Rectal smooth muscle tissue (tissue), 1 donor: ENCODE measurements at regions not wholly inside any gene's neighbourhood (a gene's known extent, or its start where the extent isn't known, plus 50 kb on each side); places are given as distances from the start of the nearest gene placed in this dataset.

ENCODE experiments used
- H3K27ac ChIP-seq: one replicate; pipeline ENCODE4 v1.7.0; 2013; ENCODE audit warnings: low read depth, low read length, inconsistent platforms
- H3K27me3 ChIP-seq: one replicate; pipeline ENCODE4 v1.7.0; 2013; ENCODE audit warnings: low read length; ENCODE audit not compliant: control insufficient read depth, insufficient read depth
- H3K36me3 ChIP-seq: one replicate; pipeline ENCODE4 v1.7.0; 2013; ENCODE audit warnings: low read length; ENCODE audit not compliant: control insufficient read depth, insufficient read depth
- H3K4me1 ChIP-seq: one replicate; pipeline ENCODE4 v1.7.0; 2013; ENCODE audit warnings: low read length; ENCODE audit not compliant: control insufficient read depth, insufficient read depth
- H3K4me3 ChIP-seq: one replicate; pipeline ENCODE4 v1.7.0; 2013; ENCODE audit warnings: low read length
- H3K9ac ChIP-seq: one replicate; pipeline ENCODE4 v1.7.0; 2013; ENCODE audit warnings: low read length

GRCh38 chr21:25062061-25062460, 545.2 kb downstream of the MRPL39 start:
- Histone ChIP-seq H3K4me1 (no peaks in the 10 kb centered on the region), H3K9ac (no peak overlapping the region), H3K36me3 (no peaks in the 10 kb centered on the region), H3K27ac (no peak overlapping the region), H3K27me3 (no peaks in the 10 kb centered on the region), H3K4me3 (no peak overlapping the region)

DNA sequence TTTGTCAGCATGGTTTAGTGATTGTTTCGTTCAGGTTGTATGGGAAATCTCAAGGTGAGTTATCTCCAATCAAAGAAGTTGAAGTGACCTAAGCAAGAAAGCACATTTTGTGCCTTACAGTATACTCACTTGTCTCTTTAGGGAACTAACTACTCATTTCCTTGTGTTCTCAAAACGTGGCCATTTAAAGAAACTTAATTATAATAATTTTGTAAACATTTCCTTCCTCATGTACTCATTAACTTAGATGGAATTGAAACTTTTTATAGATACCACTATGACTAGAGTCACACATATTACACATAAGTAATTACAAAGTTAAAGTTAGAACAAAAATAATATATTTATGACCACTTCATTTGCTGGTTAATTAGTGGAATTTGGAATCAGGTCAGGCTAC, 552.6 kb downstream of the MRPL39 start:
- no peaks in the 10 kb centered on the region for H3K36me3 ChIP-seq
- no peaks in the 10 kb centered on the region for H3K27me3 ChIP-seq
- no peak overlapping the region for H3K9ac ChIP-seq
- H3K4me3 ChIP-seq: no peak overlapping the region
- H3K27ac ChIP-seq: no peak overlapping the region
- no peaks in the 10 kb centered on the region for H3K4me1 ChIP-seq

GRCh38 chr21:25039461-25040380, 567.6 kb downstream of the MRPL39 start:
- no peak overlapping the region for H3K4me3 ChIP-seq

GRCh38 chr21:25036775-25037174, 570.5 kb downstream of the MRPL39 start:
- H3K36me3 ChIP-seq: no peaks in the 10 kb centered on the region
- no peak overlapping the region for H3K4me3 ChIP-seq
- no peaks in the 10 kb centered on the region for H3K27me3 ChIP-seq
- H3K9ac ChIP-seq: no peak overlapping the region
- H3K4me1 ChIP-seq: no peaks in the 10 kb centered on the region
- H3K27ac ChIP-seq: no peak overlapping the region

More at GRCh38 chr21:25039461-25040380, 567.6 kb downstream of the MRPL39 start:
- no peaks in the 10 kb centered on the region for H3K36me3 ChIP-seq
- H3K4me1 ChIP-seq: no peaks in the 10 kb centered on the region
- no peak overlapping the region for H3K9ac ChIP-seq
- H3K27me3 ChIP-seq: no peaks in the 10 kb centered on the region
- H3K27ac ChIP-seq: no peak overlapping the region

DNA sequence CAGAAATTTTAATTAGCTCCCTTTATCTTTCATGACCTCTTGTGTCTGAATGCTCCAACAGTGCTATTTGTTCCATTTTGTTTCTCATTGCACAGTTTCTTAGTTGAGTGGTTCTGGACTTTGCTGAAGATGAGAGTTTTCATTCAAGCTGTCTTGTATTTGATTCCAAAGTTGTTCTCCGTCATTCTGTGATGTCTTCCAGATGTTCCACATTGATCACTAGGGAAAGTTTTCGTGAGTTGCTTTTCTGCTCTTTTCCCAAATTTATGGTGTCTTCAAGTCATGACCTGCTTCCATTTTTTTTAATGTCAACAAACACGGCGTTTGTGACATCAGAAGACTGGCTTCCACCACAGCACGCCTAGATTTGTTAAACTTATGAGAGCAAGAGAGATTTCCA, 575.5 kb downstream of the MRPL39 start:
- no peak overlapping the region for H3K27ac ChIP-seq
- no peaks in the 10 kb centered on the region for H3K4me1 ChIP-seq
- no peaks in the 10 kb centered on the region for H3K27me3 ChIP-seq
- H3K9ac ChIP-seq: no peak overlapping the region
- H3K4me3 ChIP-seq: no peak overlapping the region
- no peaks in the 10 kb centered on the region for H3K36me3 ChIP-seq

GRCh38 chr21:25029580-25029979, 577.7 kb downstream of the MRPL39 start:
- Histone ChIP-seq H3K9ac (no peak overlapping the region), H3K4me1 (no peaks in the 10 kb centered on the region), H3K27ac (no peak overlapping the region), H3K36me3 (no peaks in the 10 kb centered on the region), H3K27me3 (no peaks in the 10 kb centered on the region), H3K4me3 (no peak overlapping the region)

- Histone ChIP-seq H3K27me3 (no peaks in the 10 kb centered on the region), H3K4me1 (no peaks in the 10 kb centered on the region), H3K27ac (no peak overlapping the region), H3K36me3 (no peaks in the 10 kb centered on the region), H3K9ac (no peak overlapping the region), H3K4me3 (no peak overlapping the region)
These were observed 581.7 kb downstream of the MRPL39 start for GRCh38 chr21:25025596-25025995.

DNA sequence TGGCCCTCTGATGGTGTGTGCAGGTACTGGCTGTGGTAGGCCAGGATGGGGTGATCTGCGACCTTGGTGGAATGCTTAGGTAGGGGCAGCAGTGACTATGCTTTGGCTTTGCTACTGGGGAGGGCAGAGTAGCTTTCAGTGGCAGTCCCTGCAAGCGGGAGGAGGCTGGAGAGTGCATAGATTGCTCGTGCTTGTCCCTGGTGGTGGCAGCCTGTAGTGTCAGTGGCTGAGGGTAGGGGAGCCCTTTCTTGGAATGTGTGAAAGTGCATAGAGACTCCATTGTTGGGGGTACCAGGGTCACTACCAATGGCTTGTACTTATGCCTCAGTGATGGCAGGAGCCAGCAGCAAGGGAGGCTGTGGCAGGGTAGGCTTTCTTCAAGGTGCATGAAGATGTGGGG, 582.6 kb downstream of the MRPL39 start:
- Histone ChIP-seq H3K27ac (no peak overlapping the region), H3K4me3 (no peak overlapping the region), H3K9ac (no peak overlapping the region)

GRCh38 chr21:25005388-25005787, 601.9 kb downstream of the MRPL39 start:
- Histone ChIP-seq H3K4me1 (no peaks in the 10 kb centered on the region), H3K36me3 (no peaks in the 10 kb centered on the region), H3K9ac (no peak overlapping the region), H3K27ac (no peak overlapping the region), H3K27me3 (no peaks in the 10 kb centered on the region), H3K4me3 (no peak overlapping the region)

More for the DNA sequence above, 582.6 kb downstream of the MRPL39 start:
- Histone ChIP-seq H3K36me3 (no peaks in the 10 kb centered on the region), H3K27me3 (no peaks in the 10 kb centered on the region), H3K4me1 (no peaks in the 10 kb centered on the region)

DNA sequence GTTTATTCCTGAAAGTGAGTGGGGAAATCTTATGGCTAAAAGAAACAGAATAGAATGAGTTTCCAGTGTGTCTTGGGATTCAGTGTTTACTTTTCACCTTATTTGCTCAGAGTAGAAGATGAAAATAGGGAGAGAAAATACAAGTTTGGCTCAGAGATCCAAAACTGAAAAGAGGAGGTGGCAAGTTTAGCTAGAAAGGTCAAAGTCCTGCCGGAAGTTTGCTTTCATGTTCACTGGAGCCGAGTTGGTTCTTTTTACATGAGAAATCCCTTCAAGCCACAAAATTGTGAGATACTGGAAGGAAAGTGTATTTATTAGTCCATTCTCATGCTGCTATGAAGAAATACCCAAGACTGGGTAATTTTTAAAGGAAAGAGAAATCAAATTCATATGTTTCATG, 604.6 kb downstream of the MRPL39 start:
- Histone ChIP-seq H3K27ac (no peak overlapping the region), H3K27me3 (no peaks in the 10 kb centered on the region), H3K36me3 (no peaks in the 10 kb centered on the region), H3K9ac (no peak overlapping the region), H3K4me1 (no peaks in the 10 kb centered on the region), H3K4me3 (no peak overlapping the region)

DNA sequence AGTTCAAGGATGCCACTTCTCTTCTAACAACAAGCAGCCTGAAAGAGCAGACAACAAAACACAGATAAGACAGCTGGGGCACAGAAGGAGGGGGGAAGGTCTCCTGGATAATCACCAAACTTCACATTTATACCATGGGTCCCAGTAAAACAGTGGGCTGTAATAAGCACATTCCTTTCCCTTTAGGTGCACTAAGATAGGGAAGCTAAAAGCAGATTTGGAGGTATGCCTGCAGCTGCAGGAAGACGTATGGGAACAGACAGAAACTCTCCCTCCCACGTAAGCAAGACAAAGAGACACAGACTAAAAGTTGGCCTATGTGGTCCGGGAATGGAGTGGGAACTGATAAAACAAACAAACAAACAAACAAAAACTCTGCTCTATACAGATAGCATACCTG, 612.1 kb downstream of the MRPL39 start:
- Histone ChIP-seq H3K4me3 (no peak overlapping the region), H3K36me3 (no peaks in the 10 kb centered on the region), H3K4me1 (no peaks in the 10 kb centered on the region), H3K27me3 (no peaks in the 10 kb centered on the region), H3K27ac (no peak overlapping the region), H3K9ac (no peak overlapping the region)

GRCh38 chr21:24994717-24995116, 612.6 kb downstream of the MRPL39 start:
- Histone ChIP-seq H3K4me3 (no peak overlapping the region), H3K36me3 (no peaks in the 10 kb centered on the region), H3K4me1 (no peaks in the 10 kb centered on the region), H3K27ac (no peak overlapping the region), H3K27me3 (no peaks in the 10 kb centered on the region), H3K9ac (no peak overlapping the region)

DNA sequence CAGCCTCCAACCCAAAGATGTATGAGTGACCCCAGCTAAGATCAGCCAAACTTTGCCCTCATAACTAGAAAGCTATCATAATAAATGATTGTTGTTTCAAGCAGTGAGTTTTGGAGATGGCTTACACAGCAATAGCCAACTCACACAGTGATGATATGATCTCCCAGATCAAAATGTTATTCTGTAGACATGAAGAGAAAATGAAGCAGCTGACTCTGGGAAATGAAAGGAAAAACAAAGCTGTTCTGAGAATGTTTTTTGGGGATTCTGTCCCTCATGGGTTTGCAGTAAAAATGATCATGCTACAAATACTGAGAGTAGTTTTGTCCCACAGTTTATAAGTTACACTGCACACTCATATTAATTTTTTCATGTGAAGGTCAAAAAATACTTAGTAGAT, 617.8 kb downstream of the MRPL39 start:
- H3K27ac ChIP-seq: no peak overlapping the region
- H3K9ac ChIP-seq: no peak overlapping the region
- no peak overlapping the region for H3K4me3 ChIP-seq
- no peaks in the 10 kb centered on the region for H3K27me3 ChIP-seq
- H3K4me1 ChIP-seq: no peaks in the 10 kb centered on the region
- H3K36me3 ChIP-seq: no peaks in the 10 kb centered on the region
